GM18909 (cell line): ENCODE measurements at regions not wholly inside any gene's neighbourhood (a gene's known extent, or its start where the extent isn't known, plus 50 kb on each side); places are given as distances from the start of the nearest gene placed in this dataset.
"Not testable (repeated sequence)": the region's sequence is repeated elsewhere in the genome, so short reads cannot be mapped to it uniquely, and the experiment has no call there.

Experiments
- ATAC-seq: cut with Tn5 transposase; IDR thresholded peaks from one replicate; pipeline ENCODE4 v1.9.1; 2021; ENCODE audit warnings: mild to moderate bottlenecking; ENCODE audit not compliant: unreplicated experiment, poor library complexity

- no peak for ATAC-seq
Measured at GRCh38 chr3:192009903-192010302, 548.9 kb downstream of the PYDC2 start.

DNA sequence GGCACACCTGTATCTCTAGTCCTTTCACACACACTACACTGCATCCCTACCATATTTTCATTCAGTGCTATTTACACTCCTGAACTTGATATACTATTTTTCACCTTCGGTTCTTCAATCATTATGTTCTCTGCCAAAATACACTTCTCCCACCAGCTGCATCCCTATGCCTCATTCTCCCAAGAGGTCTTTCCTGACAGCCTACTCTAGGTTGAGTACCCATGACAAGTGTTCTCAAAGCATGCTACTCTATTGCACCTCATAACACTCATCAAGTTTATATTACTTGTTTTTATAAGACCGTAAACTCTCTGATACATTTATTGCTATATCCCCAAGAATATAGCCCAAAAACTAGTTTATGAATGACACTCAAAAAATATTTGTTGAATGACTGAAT lies 549.5 kb downstream of the PYDC2 start:
- no peak for ATAC-seq

DNA sequence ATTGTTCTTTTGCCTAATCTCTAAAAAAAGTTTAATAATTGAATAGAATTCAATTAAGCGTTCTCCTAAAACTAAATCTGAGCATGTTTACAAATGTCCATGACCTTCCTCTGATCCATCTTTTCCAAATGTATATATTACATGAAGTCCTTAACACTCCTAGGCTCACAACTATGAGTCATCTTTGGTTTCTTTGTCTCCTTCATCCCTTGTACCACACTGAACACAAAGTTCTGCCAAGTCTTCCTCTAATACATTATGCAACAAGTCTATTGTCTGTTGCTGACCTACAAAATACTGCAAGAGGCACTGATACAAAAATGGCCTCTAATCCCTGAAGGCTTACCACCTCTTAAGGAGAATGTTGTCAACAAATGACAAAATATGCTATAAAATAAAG lies 550.2 kb downstream of the PYDC2 start:
- no peak for ATAC-seq

GRCh38 chr3:192013110-192013509 lies 552.1 kb downstream of the PYDC2 start:
- no peak for ATAC-seq

- ATAC-seq = no peak
Measured at GRCh38 chr3:192022412-192022811, 561.4 kb downstream of the PYDC2 start.

DNA sequence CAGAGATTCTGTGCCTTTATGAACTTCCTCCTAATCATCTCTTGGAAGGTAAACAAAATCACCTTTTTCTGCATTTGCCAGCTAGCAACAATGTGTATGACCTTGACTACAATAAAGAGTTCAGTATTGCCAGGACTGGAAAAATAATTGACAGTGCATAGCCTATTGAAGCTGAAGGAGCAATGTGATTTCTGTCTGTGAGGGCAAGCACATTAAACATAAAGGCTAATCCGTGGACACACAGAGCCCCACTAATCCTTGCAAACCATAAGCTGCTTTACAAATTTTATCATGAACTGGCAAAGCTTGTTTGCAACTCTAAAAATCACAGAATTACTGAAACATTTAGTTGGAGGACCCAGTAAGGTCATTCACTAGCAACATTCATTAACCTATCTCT lies 563.8 kb downstream of the PYDC2 start:
- ATAC-seq = no peak

DNA sequence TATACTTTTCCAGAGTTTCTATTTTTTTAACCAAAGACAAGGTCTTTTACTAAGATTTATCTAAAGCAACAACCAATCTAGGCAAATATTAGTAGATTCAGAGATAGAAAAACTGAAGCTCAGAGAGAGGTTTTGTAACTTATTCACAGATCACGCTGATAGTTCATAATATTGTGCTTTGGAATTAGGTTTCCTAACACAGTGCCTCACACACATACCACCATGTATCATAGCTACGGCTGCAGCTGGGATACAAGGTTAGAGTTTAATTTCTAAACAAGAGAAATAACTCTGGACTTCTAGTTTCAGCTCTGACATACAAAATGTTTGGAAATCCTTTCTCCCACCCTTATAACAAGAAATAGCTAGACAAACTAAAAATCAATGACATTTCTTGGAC lies 565.7 kb downstream of the PYDC2 start:
- no peak for ATAC-seq

DNA sequence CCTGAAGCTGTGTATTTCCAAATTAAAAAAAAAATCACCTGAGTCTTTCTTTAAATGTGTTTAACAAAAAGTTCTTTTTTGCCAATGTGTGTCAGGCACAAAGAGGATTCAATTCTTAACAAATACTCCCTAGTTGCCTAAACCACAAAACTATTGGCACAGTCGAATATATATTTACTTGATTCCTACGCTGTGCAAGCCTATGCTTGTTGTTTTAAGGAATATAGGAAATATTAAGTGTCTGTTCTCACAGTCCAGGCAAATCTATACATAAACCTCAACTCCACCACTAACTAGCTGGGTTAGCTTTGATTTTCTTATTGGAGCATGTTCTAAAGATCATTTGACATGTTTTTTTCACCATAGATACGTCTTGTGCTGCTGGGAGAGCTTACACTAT lies 571.0 kb downstream of the PYDC2 start:
- no peak for ATAC-seq

GRCh38 chr3:192033246-192033645 lies 572.3 kb downstream of the PYDC2 start:
- ATAC-seq = no peak

DNA sequence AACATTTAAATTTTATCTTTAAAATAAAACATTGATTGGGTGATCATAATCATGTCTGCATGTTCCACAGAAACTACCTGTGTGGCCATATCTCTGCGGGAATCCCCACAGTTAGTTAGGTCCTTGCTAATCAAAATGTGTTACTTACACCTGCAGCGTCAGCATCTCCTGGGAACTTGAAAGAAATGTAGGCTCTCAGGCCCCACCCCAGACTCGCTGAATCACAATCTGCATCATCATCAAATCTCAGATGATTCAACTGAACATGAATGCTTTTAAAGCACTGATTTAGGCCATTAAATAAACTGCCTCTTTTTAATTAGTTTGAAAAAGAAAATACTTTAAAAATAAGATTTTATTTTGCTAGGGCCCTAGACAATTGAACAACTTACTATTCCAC lies 577.8 kb downstream of the PYDC2 start:
- ATAC-seq = no peak

- ATAC-seq = peak; percentile 29
Measured at GRCh38 chr3:192039593-192039992, 578.6 kb downstream of the PYDC2 start.

- no peak for ATAC-seq
Measured at GRCh38 chr3:192040282-192041043, 579.5 kb downstream of the PYDC2 start.

DNA sequence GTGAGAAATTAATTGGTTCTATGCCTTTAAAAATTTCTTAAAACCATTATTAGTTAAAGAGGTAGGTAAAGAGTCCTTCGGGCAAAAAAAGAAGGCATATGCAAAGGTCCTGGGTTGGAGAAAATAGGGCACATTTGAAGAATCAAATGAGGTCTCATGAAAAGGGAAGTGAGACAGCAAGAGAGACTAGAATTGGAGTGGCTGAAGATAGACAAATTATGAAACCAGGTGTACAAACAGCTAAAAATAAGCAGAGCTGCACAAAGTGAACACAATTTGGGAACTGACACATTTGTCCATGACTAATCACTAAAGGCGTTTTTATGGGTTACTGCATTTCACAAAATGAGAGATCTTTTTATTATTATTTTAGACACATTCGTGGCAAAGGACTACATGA lies 581.2 kb downstream of the PYDC2 start:
- ATAC-seq = peak; percentile 97

DNA sequence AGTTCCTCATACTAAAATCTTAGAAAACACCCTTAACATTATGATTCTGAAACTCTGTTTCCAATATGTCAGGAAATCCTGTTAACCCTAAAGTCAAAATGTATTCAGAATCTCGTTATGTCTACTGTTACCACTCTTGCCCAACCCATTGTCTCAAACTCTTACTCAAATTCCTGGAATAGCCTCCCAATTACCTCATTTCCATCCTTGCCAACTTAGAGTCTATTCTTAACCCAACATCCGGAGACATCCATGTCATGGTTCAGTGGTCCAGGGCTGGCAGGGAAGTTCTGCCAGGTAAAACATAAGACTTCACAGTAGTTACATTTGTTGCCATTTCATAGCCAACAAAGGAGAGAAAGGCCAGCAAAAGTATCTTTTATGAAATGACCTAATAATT lies 593.9 kb downstream of the PYDC2 start:
- no peak for ATAC-seq

GRCh38 chr3:192055946-192056345 lies 595.0 kb downstream of the PYDC2 start:
- no peak for ATAC-seq

DNA sequence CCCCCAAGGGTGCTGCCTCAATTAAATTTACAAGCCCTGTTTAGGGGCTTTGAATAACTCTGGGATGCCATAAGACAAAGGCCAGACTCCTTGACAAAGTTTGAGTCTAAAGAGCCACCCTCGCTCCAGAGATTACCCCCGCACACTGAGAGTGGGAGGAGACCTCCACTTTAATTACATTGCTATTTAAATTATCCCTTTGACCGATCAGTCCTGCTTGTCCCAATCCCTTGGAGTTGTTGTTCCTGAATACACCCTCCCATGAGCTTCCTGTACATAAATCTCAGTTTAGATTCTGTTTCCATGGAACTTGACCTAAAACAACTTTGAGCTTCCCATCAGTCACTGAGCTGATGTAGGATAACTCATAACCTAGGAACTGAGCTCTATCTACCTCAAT lies 596.3 kb downstream of the PYDC2 start:
- no peak for ATAC-seq

- no peak for ATAC-seq
Measured at GRCh38 chr3:192060160-192060781, 599.3 kb downstream of the PYDC2 start.

- no peak for ATAC-seq
Measured at GRCh38 chr3:192061426-192061825, 600.5 kb downstream of the PYDC2 start.

- ATAC-seq = no peak
Measured at GRCh38 chr3:192062186-192062585, 601.2 kb downstream of the PYDC2 start.

GRCh38 chr3:192063570-192063969 lies 602.6 kb downstream of the PYDC2 start:
- ATAC-seq = peak; percentile 90

DNA sequence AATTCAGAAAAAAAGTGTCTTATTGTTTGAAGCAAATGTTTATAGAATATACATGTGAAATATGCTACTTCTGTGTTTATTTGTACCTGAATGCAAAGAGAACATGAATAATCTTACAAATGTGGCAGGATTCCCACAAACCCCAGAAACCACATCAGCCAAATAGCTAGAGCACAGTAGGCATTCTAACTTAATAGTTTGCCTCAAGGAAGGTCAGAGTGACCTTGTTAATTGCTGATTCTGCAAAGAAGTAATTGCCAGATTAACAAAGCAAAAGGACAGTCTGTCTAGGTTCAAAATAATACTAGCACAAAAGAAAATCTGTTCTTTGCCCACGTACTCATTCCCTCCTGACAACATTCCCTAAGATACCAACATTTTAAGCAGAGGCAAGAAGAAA lies 604.0 kb downstream of the PYDC2 start:
- ATAC-seq = no peak

GRCh38 chr3:192066253-192066652 lies 605.3 kb downstream of the PYDC2 start:
- ATAC-seq = not testable (repeated sequence)
